ENCODE measurements at regions not wholly inside any gene's neighbourhood (a gene's known extent, or its start where the extent isn't known, plus 50 kb on each side); places are given as distances from the start of the nearest gene placed in this dataset.
A peak's percentile ranks its signal among the peaks of the same experiment; 100 is the strongest.

DNA sequence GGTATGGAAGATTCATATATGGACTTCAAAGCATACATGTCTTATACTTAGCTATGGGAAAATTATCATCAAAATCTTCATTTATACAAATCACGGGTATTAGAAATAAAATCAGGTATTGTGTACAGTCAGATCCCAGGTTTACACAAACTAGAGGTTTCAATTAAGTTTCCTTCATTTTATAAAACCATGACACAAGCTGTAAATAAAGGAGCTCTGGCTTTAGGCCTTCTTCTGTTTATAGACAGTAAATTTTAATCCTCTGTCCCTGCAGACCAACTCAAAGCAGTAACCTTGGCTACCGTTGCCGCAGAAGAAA lies 68.8 kb upstream of the CHD2 start:
- peaks cover 4% of the 10 kb centered on the region for H3K79me1 ChIP-seq (ENCODE audit: low read length)
- no peak overlapping the region for H2AFZ ChIP-seq (ENCODE audit: insufficient read depth, low read length, poor library complexity)
- no peak for DNase-seq
- H2BK12ac ChIP-seq (ENCODE audit: low read length), result no peak overlapping the region
- WGBS (ENCODE audit: extremely low coverage, insufficient coverage, insufficient read length), result no CpG with 5 or more reads among the region's 3 CpGs
- H2BK5ac ChIP-seq (ENCODE audit: low read depth, low read length, poor library complexity), result no peak overlapping the region
- H3K4me1 ChIP-seq (ENCODE audit: control insufficient read depth in 1 of 2, insufficient read depth in 2 of 2, low read length in 2 of 2), result peaks cover 8 to 12% of the 10 kb centered on the region in 2 experiments
- no peak overlapping the region for H3K9ac ChIP-seq (ENCODE audit: low read length)
- peak overlapping the region; percentile 81 for H3K27ac ChIP-seq (ENCODE audit: low read depth, low read length)
- no peak overlapping the region for H2AK5ac ChIP-seq (ENCODE audit: low read length)
- no peaks in the 10 kb centered on the region for H3K36me3 ChIP-seq (ENCODE audit: control insufficient read depth in 1 of 2, insufficient read depth in 2 of 2, low read length in 2 of 2)
- H4K8ac ChIP-seq (ENCODE audit: low read depth, low read length), result no peak overlapping the region
- H4K12ac ChIP-seq (ENCODE audit: low read depth, low read length), result no peak overlapping the region
- H3K79me2 ChIP-seq (ENCODE audit: control insufficient read depth, insufficient read depth, low read length, poor library complexity), result no peaks in the 10 kb centered on the region
- H3K4ac ChIP-seq (ENCODE audit: low read depth, low read length), result no peak overlapping the region
- H3K27me3 ChIP-seq (ENCODE audit: insufficient read depth, low read length), result no peaks in the 10 kb centered on the region
- H3K4me3 ChIP-seq (ENCODE audit: low read depth, low read length), result no peak overlapping the region
- H2BK120ac ChIP-seq (ENCODE audit: insufficient read depth, low read length, poor library complexity), result no peak overlapping the region
- H4K91ac ChIP-seq (ENCODE audit: low read depth, low read length), result no peak overlapping the region
- H3K23ac ChIP-seq (ENCODE audit: low read length), result no peak overlapping the region
- no peak overlapping the region for H3K18ac ChIP-seq (ENCODE audit: low read length)
- peak overlapping the region; percentile 47 for H3K4me2 ChIP-seq (ENCODE audit: low read length)
- H3K14ac ChIP-seq (ENCODE audit: low read length), result no peak overlapping the region
- H3K9me3 ChIP-seq (ENCODE audit: insufficient read depth, low read depth, low read length), result no peaks in the 10 kb centered on the region

- Histone ChIP-seq H3K4me3 (ENCODE audit: low read depth, low read length) (no peak overlapping the region), H2AFZ (ENCODE audit: insufficient read depth, low read length, poor library complexity) (no peak overlapping the region), H3K23ac (ENCODE audit: low read length) (no peak overlapping the region), H4K12ac (ENCODE audit: low read depth, low read length) (no peak overlapping the region), H3K9me3 (ENCODE audit: insufficient read depth, low read depth, low read length) (no peaks in the 10 kb centered on the region), H3K79me1 (ENCODE audit: low read length) (peaks cover 4% of the 10 kb centered on the region), H3K79me2 (ENCODE audit: control insufficient read depth, insufficient read depth, low read length, poor library complexity) (no peaks in the 10 kb centered on the region), H3K4me1 (ENCODE audit: control insufficient read depth in 1 of 2, insufficient read depth in 2 of 2, low read length in 2 of 2) (peaks cover 8 to 12% of the 10 kb centered on the region in 2 experiments), H3K36me3 (ENCODE audit: control insufficient read depth in 1 of 2, insufficient read depth in 2 of 2, low read length in 2 of 2) (no peaks in the 10 kb centered on the region), H3K9ac (ENCODE audit: low read length) (no peak overlapping the region), H2BK120ac (ENCODE audit: insufficient read depth, low read length, poor library complexity) (no peak overlapping the region), H4K8ac (ENCODE audit: low read depth, low read length) (no peak overlapping the region), H3K27me3 (ENCODE audit: insufficient read depth, low read length) (no peaks in the 10 kb centered on the region), H3K18ac (ENCODE audit: low read length) (no peak overlapping the region), H3K27ac (ENCODE audit: low read depth, low read length) (peak overlapping the region; percentile 81), H3K4me2 (ENCODE audit: low read length) (peak overlapping the region; percentile 47), H3K4ac (ENCODE audit: low read depth, low read length) (no peak overlapping the region), H2BK12ac (ENCODE audit: low read length) (no peak overlapping the region), H2BK5ac (ENCODE audit: low read depth, low read length, poor library complexity) (no peak overlapping the region), H4K91ac (ENCODE audit: low read depth, low read length) (no peak overlapping the region), H3K14ac (ENCODE audit: low read length) (no peak overlapping the region), H2AK5ac (ENCODE audit: low read length) (no peak overlapping the region)
- peak; percentile 75 to 81 for DNase-seq
- no CpG with 5 or more reads among the region's 10 CpGs for WGBS (ENCODE audit: extremely low coverage, insufficient coverage, insufficient read length)
Measured at GRCh38 chr15:92831655-92832328, 68.3 kb upstream of the CHD2 start.

DNA sequence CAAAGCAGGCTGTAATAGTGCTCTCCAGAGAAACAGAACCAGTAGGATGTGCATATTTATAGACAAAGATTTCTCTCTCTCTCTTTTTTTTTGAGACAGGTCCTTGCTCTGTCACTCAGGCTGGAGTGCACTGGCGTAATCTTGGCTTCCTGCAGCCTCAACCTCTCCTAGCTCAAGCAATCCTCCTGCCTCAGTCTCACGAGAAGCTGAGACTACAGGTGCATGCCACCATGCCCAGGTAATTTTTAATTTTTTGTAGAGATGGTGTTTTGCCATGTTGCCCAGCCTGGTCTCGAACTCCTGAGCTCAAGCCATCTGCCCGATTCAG lies 67.1 kb upstream of the CHD2 start:
- peak overlapping the region; percentile 26 for H2BK5ac ChIP-seq (ENCODE audit: low read depth, low read length, poor library complexity)
- no peak overlapping the region for H2AFZ ChIP-seq (ENCODE audit: insufficient read depth, low read length, poor library complexity)
- H4K91ac ChIP-seq (ENCODE audit: low read depth, low read length), result no peak overlapping the region
- no peak overlapping the region for H3K23ac ChIP-seq (ENCODE audit: low read length)
- no peaks in the 10 kb centered on the region for H3K9me3 ChIP-seq (ENCODE audit: insufficient read depth, low read depth, low read length)
- H2AK5ac ChIP-seq (ENCODE audit: low read length), result no peak overlapping the region
- H3K18ac ChIP-seq (ENCODE audit: low read length), result no peak overlapping the region
- no peak overlapping the region for H3K27ac ChIP-seq (ENCODE audit: low read depth, low read length)
- H4K12ac ChIP-seq (ENCODE audit: low read depth, low read length), result no peak overlapping the region
- no peak overlapping the region for H3K14ac ChIP-seq (ENCODE audit: low read length)
- H3K36me3 ChIP-seq (ENCODE audit: control insufficient read depth in 1 of 2, insufficient read depth in 2 of 2, low read length in 2 of 2), result no peaks in the 10 kb centered on the region
- no CpG with 5 or more reads among the region's 4 CpGs for WGBS (ENCODE audit: extremely low coverage, insufficient coverage, insufficient read length)
- H4K8ac ChIP-seq (ENCODE audit: low read depth, low read length), result no peak overlapping the region
- DNase-seq, result no peak
- H3K27me3 ChIP-seq (ENCODE audit: insufficient read depth, low read length), result no peaks in the 10 kb centered on the region
- H3K79me1 ChIP-seq (ENCODE audit: low read length), result peaks cover 4% of the 10 kb centered on the region
- no peak overlapping the region for H2BK120ac ChIP-seq (ENCODE audit: insufficient read depth, low read length, poor library complexity)
- no peak overlapping the region for H2BK12ac ChIP-seq (ENCODE audit: low read length)
- no peak overlapping the region for H3K4ac ChIP-seq (ENCODE audit: low read depth, low read length)
- no peaks in the 10 kb centered on the region for H3K79me2 ChIP-seq (ENCODE audit: control insufficient read depth, insufficient read depth, low read length, poor library complexity)
- H3K4me1 ChIP-seq (ENCODE audit: control insufficient read depth in 1 of 2, insufficient read depth in 2 of 2, low read length in 2 of 2), result peaks cover 8 to 12% of the 10 kb centered on the region in 2 experiments
- no peak overlapping the region for H3K4me2 ChIP-seq (ENCODE audit: low read length)
- H3K4me3 ChIP-seq (ENCODE audit: low read depth, low read length), result no peak overlapping the region
- H3K9ac ChIP-seq (ENCODE audit: low read length), result no peak overlapping the region

DNA sequence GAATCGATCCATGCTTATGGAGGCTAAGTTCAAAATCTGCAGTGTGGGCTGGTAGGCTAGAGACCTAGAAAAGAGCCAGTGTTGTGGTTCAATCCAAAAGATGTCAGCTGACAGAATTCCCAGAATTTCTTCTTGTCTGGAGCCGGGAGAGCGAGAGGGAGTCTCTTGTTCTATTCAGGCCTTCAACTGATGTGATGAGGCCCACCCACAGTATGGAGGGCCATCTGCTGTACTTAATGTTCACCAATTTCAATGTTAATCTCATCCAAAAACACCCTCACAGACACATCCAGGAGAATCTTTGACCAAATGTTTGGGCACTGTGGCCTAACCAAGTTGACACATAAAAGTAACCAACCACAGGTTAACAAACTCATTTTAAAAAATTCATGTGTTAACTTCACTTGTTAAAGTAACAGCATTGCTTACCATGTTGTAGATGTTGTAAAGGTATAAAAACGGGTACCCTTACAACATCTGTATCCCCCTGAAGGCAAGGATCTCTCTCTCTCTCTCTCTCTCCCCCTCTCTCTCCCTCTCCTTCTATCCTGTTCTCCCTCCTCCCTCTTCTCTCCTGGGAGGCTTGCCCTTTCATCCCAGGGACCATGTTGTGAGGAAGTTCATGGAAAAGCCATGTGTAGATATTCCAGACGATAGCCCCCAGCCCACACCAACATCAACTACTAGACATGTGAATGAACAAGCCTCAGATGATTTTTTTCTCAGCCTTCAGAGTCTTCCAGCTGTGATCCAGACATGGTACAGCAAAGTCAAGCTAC lies 66.4 kb upstream of the CHD2 start:
- H2AK5ac ChIP-seq (ENCODE audit: low read length), result no peak overlapping the region
- no peak overlapping the region for H3K14ac ChIP-seq (ENCODE audit: low read length)
- no CpG with 5 or more reads among the region's 5 CpGs for WGBS (ENCODE audit: extremely low coverage, insufficient coverage, insufficient read length)
- no peak overlapping the region for H3K27ac ChIP-seq (ENCODE audit: low read depth, low read length)
- H3K23ac ChIP-seq (ENCODE audit: low read length), result no peak overlapping the region
- no peaks in the 10 kb centered on the region for H3K36me3 ChIP-seq (ENCODE audit: control insufficient read depth in 1 of 2, insufficient read depth in 2 of 2, low read length in 2 of 2)
- no peak overlapping the region for H4K12ac ChIP-seq (ENCODE audit: low read depth, low read length)
- no peak overlapping the region for H2BK12ac ChIP-seq (ENCODE audit: low read length)
- no peak overlapping the region for H2AFZ ChIP-seq (ENCODE audit: insufficient read depth, low read length, poor library complexity)
- H3K79me1 ChIP-seq (ENCODE audit: low read length), result peaks cover 4% of the 10 kb centered on the region
- DNase-seq, result no peak
- no peaks in the 10 kb centered on the region for H3K27me3 ChIP-seq (ENCODE audit: insufficient read depth, low read length)
- H3K9me3 ChIP-seq (ENCODE audit: insufficient read depth, low read depth, low read length), result no peaks in the 10 kb centered on the region
- no peaks in the 10 kb centered on the region for H3K79me2 ChIP-seq (ENCODE audit: control insufficient read depth, insufficient read depth, low read length, poor library complexity)
- no peak overlapping the region for H3K4ac ChIP-seq (ENCODE audit: low read depth, low read length)
- no peak overlapping the region for H3K4me3 ChIP-seq (ENCODE audit: low read depth, low read length)
- no peak overlapping the region for H3K9ac ChIP-seq (ENCODE audit: low read length)
- H3K4me1 ChIP-seq (ENCODE audit: control insufficient read depth in 1 of 2, insufficient read depth in 2 of 2, low read length in 2 of 2), result peaks cover 8 to 12% of the 10 kb centered on the region in 2 experiments
- peak overlapping the region; percentile 26 for H2BK5ac ChIP-seq (ENCODE audit: low read depth, low read length, poor library complexity)
- H2BK120ac ChIP-seq (ENCODE audit: insufficient read depth, low read length, poor library complexity), result peak overlapping the region; percentile 3
- H4K91ac ChIP-seq (ENCODE audit: low read depth, low read length), result peak overlapping the region; percentile 7
- no peak overlapping the region for H4K8ac ChIP-seq (ENCODE audit: low read depth, low read length)
- no peak overlapping the region for H3K4me2 ChIP-seq (ENCODE audit: low read length)
- no peak overlapping the region for H3K18ac ChIP-seq (ENCODE audit: low read length)
